ENCODE measurements at regions not wholly inside any gene's neighbourhood (a gene's known extent, or its start where the extent isn't known, plus 50 kb on each side); places are given as distances from the start of the nearest gene placed in this dataset.

- no peaks in the 10 kb centered on the region for H3K4me1 ChIP-seq (ENCODE audit: insufficient read depth, low read length)
- H4K5ac ChIP-seq (ENCODE audit: insufficient read length, low read depth, low read length), result no peak overlapping the region
- H3K56ac ChIP-seq (ENCODE audit: insufficient read length, low read depth, low read length), result no peak overlapping the region
- no peaks in the 10 kb centered on the region; a peak in 1 of 5 replicates for H3K9me3 Mint-ChIP-seq
- H3K79me2 ChIP-seq (ENCODE audit: insufficient read depth, low read length), result no peaks in the 10 kb centered on the region
- H2AFZ ChIP-seq (ENCODE audit: low read length), result no peak overlapping the region
- no peak for TF ChIP-seq CTCF (conservative IDR thresholded peaks at IDR 0.05)
- H3T11ph ChIP-seq (ENCODE audit: low read length), result no peak overlapping the region
- H3K4me2 ChIP-seq (ENCODE audit: insufficient read depth, insufficient read length, low read length), result no peak overlapping the region
- no peak overlapping the region for H4K91ac ChIP-seq (ENCODE audit: insufficient read length, low read depth, low read length)
- H4K8ac ChIP-seq (replicated peaks; ENCODE audit: insufficient read length, low read depth, low read length), result no peak overlapping the region
- no peak overlapping the region for H3K9ac ChIP-seq (ENCODE audit: extremely low read depth, insufficient read length, low read length)
- H3K18ac ChIP-seq (ENCODE audit: insufficient read length, low read depth, low read length), result no peak overlapping the region
- no peaks in the 10 kb centered on the region for H3K79me1 ChIP-seq (ENCODE audit: insufficient read depth, low read depth, low read length, poor library complexity, severe bottlenecking)
- no peak overlapping the region for H3K23ac ChIP-seq (ENCODE audit: insufficient read length, low read depth, low read length)
- no peak overlapping the region for H2BK5ac ChIP-seq (ENCODE audit: insufficient read length, low read length)
- no peak overlapping the region for H2BK20ac ChIP-seq (ENCODE audit: low read depth, low read length, poor library complexity, severe bottlenecking)
- no peak overlapping the region for H2BK12ac ChIP-seq (ENCODE audit: insufficient read length, low read depth, low read length)
- H4K20me1 ChIP-seq (ENCODE audit: control insufficient read depth, insufficient read depth, insufficient read length), result no peaks in the 10 kb centered on the region
- DNase-seq, result no peak
- no peak overlapping the region for H2BK120ac ChIP-seq (ENCODE audit: low read depth, low read length, poor library complexity, severe bottlenecking)
- H3K4ac ChIP-seq (ENCODE audit: low read depth, low read length), result no peak overlapping the region
- peaks cover 6 to 9% of the 10 kb centered on the region in 2 experiments for H3K4me1 Mint-ChIP-seq
- H3K23me2 ChIP-seq (ENCODE audit: insufficient read length, low read depth, low read length, poor library complexity, severe bottlenecking), result no peaks in the 10 kb centered on the region
- no peaks in the 10 kb centered on the region for H3K27me3 ChIP-seq (ENCODE audit: insufficient read depth, low read length)
- peaks cover 4% of the 10 kb centered on the region; the same call in 1 of the 2 replicates for H3K27me3 Mint-ChIP-seq (ENCODE audit: low read depth)
- no peak overlapping the region for H3K27ac ChIP-seq (ENCODE audit: insufficient read length, low read depth, low read length)
- no peak overlapping the region for H2BK15ac ChIP-seq (ENCODE audit: low read depth, low read length)
- no peaks in the 10 kb centered on the region for H3K9me3 ChIP-seq (ENCODE audit: control insufficient read depth, low read depth, low read length)
- no peak overlapping the region for H2AK5ac ChIP-seq (ENCODE audit: insufficient read length, low read length)
- no peak overlapping the region for H3K14ac ChIP-seq (ENCODE audit: insufficient read depth, low read length)
- no peak overlapping the region for H3K4me3 Mint-ChIP-seq
- H3K27ac Mint-ChIP-seq, result no peak overlapping the region
- WGBS (ENCODE audit: extremely low coverage, insufficient read length, low lambda C conversion rate), result no CpG with 5 or more reads among the region's 4 CpGs
- H3K36me3 Mint-ChIP-seq (ENCODE audit: insufficient read depth in 1 of 3, low read depth in 3 of 3), result no peaks in the 10 kb centered on the region; a peak in 1 of 7 replicates
These were observed 129.9 kb downstream of the ANKRD60 start for GRCh38 chr20:58098571-58098970.
